IMR-90 (cell line): ENCODE measurements at regions not wholly inside any gene's neighbourhood (a gene's known extent, or its start where the extent isn't known, plus 50 kb on each side); places are given as distances from the start of the nearest gene placed in this dataset.

Source experiments
- ATAC-seq: fragments of 200-7000 bp; cut with Tn5 transposase; 2 replicates; pipeline ENCODE4 v1.9.1; 2020; ENCODE audit warnings: low read depth, mild to moderate bottlenecking, moderate library complexity
- BruUV-seq: library from RNA; stranded (reverse); fragments of 400-500 nt; replicated peaks from 2 replicates; lab custom pipeline; 2021; lab: Mats Ljungman, UMichigan
- CTCF ChIA-PET: fragments of 300-600 bp; formaldehyde crosslinking; extraction: SDS; loops from one replicate; lab custom pipeline; 2021; ENCODE audit warnings: antibody characterized with exemption; lab: Yijun Ruan, JAX
- POLR2A ChIA-PET: fragments of 300-600 bp; sonication (Branson Sonifier 250); formaldehyde crosslinking; loops from one replicate; lab custom pipeline; 2022; ENCODE audit warnings: antibody characterized with exemption; ENCODE audit not compliant: unreplicated experiment; lab: Charles Lee
- DNase-seq: peaks from one replicate; pipeline ENCODE4 v3.0.0; 2013
- H2AFZ ChIP-seq: replicated peaks from 2 replicates; pipeline ENCODE3; 2013; ENCODE audit warnings: low read length, mild to moderate bottlenecking; ENCODE audit not compliant: poor library complexity
- H2AK5ac ChIP-seq: 2 replicates; pipeline ENCODE4 v1.6.1; 2013; ENCODE audit warnings: low read depth, low read length, inconsistent platforms
- H2AK9ac ChIP-seq: replicated peaks from 2 replicates; pipeline ENCODE3; 2013; ENCODE audit warnings: mild to moderate bottlenecking, low read depth, low read length, moderate library complexity; ENCODE audit not compliant: poor library complexity
- H2BK120ac ChIP-seq: 2 replicates; pipeline ENCODE4 v1.6.1; 2013; ENCODE audit warnings: low read depth, low read length, inconsistent platforms
- H2BK15ac ChIP-seq: 3 replicates; pipeline ENCODE4 v1.6.1; 2013; ENCODE audit warnings: low read depth, low read length, inconsistent platforms
- H2BK20ac ChIP-seq: 2 replicates; pipeline ENCODE4 v1.6.1; 2013; ENCODE audit warnings: low read depth, mild to moderate bottlenecking, inconsistent platforms, low read length, moderate library complexity
- H2BK5ac ChIP-seq: 2 replicates; pipeline ENCODE4 v1.6.1; 2013; ENCODE audit warnings: mild to moderate bottlenecking, low read depth, low read length, inconsistent platforms; ENCODE audit not compliant: poor library complexity, severe bottlenecking
- H3K14ac ChIP-seq: replicated peaks from 2 replicates; pipeline ENCODE4 v1.6.1; 2013; ENCODE audit warnings: low read depth, low read length, inconsistent platforms
- H3K18ac ChIP-seq: 2 replicates; pipeline ENCODE4 v1.6.1; 2013; ENCODE audit warnings: low read depth, low read length, control low read depth
- H3K23ac ChIP-seq: 2 replicates; pipeline ENCODE4 v1.6.1; 2013; ENCODE audit warnings: low read depth, low read length, inconsistent platforms
- H3K27ac ChIP-seq: 2 replicates; pipeline ENCODE4 v1.5.1; 2013; ENCODE audit warnings: mild to moderate bottlenecking, control low read depth, low read length; ENCODE audit not compliant: insufficient read depth
- H3K27me3 ChIP-seq: 2 replicates; pipeline ENCODE4 v1.6.1; 2013; ENCODE audit warnings: low read length; ENCODE audit not compliant: control insufficient read depth, insufficient read depth
- H3K36me3 ChIP-seq: 2 replicates; pipeline ENCODE4 v1.6.1; 2013; ENCODE audit warnings: low read length, mixed read lengths; ENCODE audit not compliant: control insufficient read depth, insufficient read depth
- H3K4ac ChIP-seq: 2 replicates; pipeline ENCODE4 v1.6.1; 2013; ENCODE audit warnings: low read depth, low read length, inconsistent platforms
- H3K4me1 ChIP-seq: 2 replicates; pipeline ENCODE4 v1.6.1; 2013; ENCODE audit warnings: low read length, mixed read lengths; ENCODE audit not compliant: control insufficient read depth, insufficient read depth
- H3K4me2 ChIP-seq: 2 replicates; pipeline ENCODE4 v1.6.1; 2013; ENCODE audit warnings: low read depth, mild to moderate bottlenecking, control low read depth, low read length, moderate library complexity
- H3K4me3 ChIP-seq: 2 replicates; pipeline ENCODE4 v1.5.1; 2013; ENCODE audit warnings: low read depth, mild to moderate bottlenecking, control low read depth, low read length, moderate library complexity; ENCODE audit not compliant: insufficient read depth
- H3K56ac ChIP-seq: 2 replicates; pipeline ENCODE4 v1.6.1; 2013; ENCODE audit warnings: low read length, inconsistent platforms; ENCODE audit not compliant: insufficient read depth; ENCODE audit errors: extremely low read depth
- H3K79me1 ChIP-seq, 2 experiments: 2 replicates each; pipeline ENCODE4 v1.6.1; 2013; ENCODE audit warnings: low read length in 2 of 2, inconsistent platforms in 1 of 2, low read depth in 1 of 2
- H3K9ac ChIP-seq: 2 replicates; pipeline ENCODE4 v1.6.1; 2013; ENCODE audit warnings: low read depth, low read length, control low read depth
- H3K9me1 ChIP-seq: 2 replicates; pipeline ENCODE4 v1.6.1; 2013; ENCODE audit warnings: low read length, inconsistent platforms; ENCODE audit not compliant: insufficient read depth
- H3K9me3 ChIP-seq: 2 replicates; pipeline ENCODE4 v1.6.1; 2013; ENCODE audit warnings: low read length; ENCODE audit not compliant: control insufficient read depth, insufficient read depth
- H4K20me1 ChIP-seq: 2 replicates; pipeline ENCODE4 v1.6.1; 2013; ENCODE audit warnings: low read length, inconsistent platforms; ENCODE audit not compliant: insufficient read depth
- H4K5ac ChIP-seq: 2 replicates; pipeline ENCODE4 v1.6.1; 2013; ENCODE audit warnings: mild to moderate bottlenecking, low read depth, low read length, control low read depth
- H4K8ac ChIP-seq, 2 experiments: 2 replicates each; pipeline ENCODE4 v1.6.1; 2013; ENCODE audit warnings: low read depth in 2 of 2, low read length in 2 of 2, control low read depth in 1 of 2, inconsistent platforms in 1 of 2
- H4K91ac ChIP-seq: 2 replicates; pipeline ENCODE4 v1.6.1; 2013; ENCODE audit warnings: low read depth, low read length, inconsistent platforms; ENCODE audit not compliant: insufficient read depth
- BHLHE40 ChIP-seq: fragments of 150-350 bp; IDR thresholded peaks from 2 replicates; pipeline ENCODE4 v1.6.1; 2016; ENCODE audit warnings: mild to moderate bottlenecking, low read depth, low read length
- CEBPB ChIP-seq: IDR thresholded peaks from 2 replicates; pipeline ENCODE4 v1.6.1; 2012; ENCODE audit warnings: low read depth, low read length, improper control_type of control experiment
- CHD1 ChIP-seq: IDR thresholded peaks from 2 replicates; pipeline ENCODE4 v1.6.1; 2012; ENCODE audit warnings: low read depth, low read length, improper control_type of control experiment
- CTCF ChIP-seq: conservative IDR thresholded peaks from 2 replicates; pipeline ENCODE4 v1.5.1; 2012; ENCODE audit warnings: mild to moderate bottlenecking, low read depth, low read length, improper control_type of control experiment
- ELK1 ChIP-seq: fragments of 150-350 bp; IDR thresholded peaks from 2 replicates; pipeline ENCODE4 v1.6.1; 2016; ENCODE audit warnings: low read depth, mild to moderate bottlenecking, low read length, moderate library complexity, borderline replicate concordance
- FOS ChIP-seq: fragments of 150-350 bp; IDR thresholded peaks from 2 replicates; pipeline ENCODE4 v1.6.1; 2016; ENCODE audit warnings: low read depth, low read length
- MAFK ChIP-seq: IDR thresholded peaks from 2 replicates; pipeline ENCODE4 v1.6.1; 2012; ENCODE audit warnings: low read depth, low read length, improper control_type of control experiment
- MXI1 ChIP-seq: IDR thresholded peaks from 2 replicates; pipeline ENCODE4 v1.6.1; 2012; ENCODE audit warnings: low read depth, mild to moderate bottlenecking, low read length, moderate library complexity, borderline replicate concordance
- NFE2L2 ChIP-seq: fragments of 150-350 bp; IDR thresholded peaks from 2 replicates; pipeline ENCODE4 v1.6.1; 2016; ENCODE audit warnings: low read depth, mild to moderate bottlenecking, low read length
- POLR2A ChIP-seq: IDR thresholded peaks from 2 replicates; pipeline ENCODE4 v1.6.1; 2012; ENCODE audit warnings: mild to moderate bottlenecking, low read depth, low read length
- RAD21 ChIP-seq: IDR thresholded peaks from 2 replicates; pipeline ENCODE4 v1.6.1; 2012; ENCODE audit warnings: low read length, improper control_type of control experiment
- RCOR1 ChIP-seq: IDR thresholded peaks from 2 replicates; pipeline ENCODE4 v1.6.1; 2012; ENCODE audit warnings: mild to moderate bottlenecking, low read length, improper control_type of control experiment; ENCODE audit not compliant: insufficient replicate concordance
- RFX5 ChIP-seq: IDR thresholded peaks from 2 replicates; pipeline ENCODE4 v1.8.0; 2012; ENCODE audit warnings: low read depth, mild to moderate bottlenecking, low read length, moderate library complexity
- SMC3 ChIP-seq: fragments of 150-350 bp; IDR thresholded peaks from 2 replicates; pipeline ENCODE4 v1.6.1; 2016; ENCODE audit warnings: low read depth, mild to moderate bottlenecking, antibody characterized with exemption, low read length, moderate library complexity
- USF2 ChIP-seq: fragments of 150-350 bp; IDR thresholded peaks from 2 replicates; pipeline ENCODE4 v1.6.1; 2017; ENCODE audit warnings: mild to moderate bottlenecking, antibody characterized with exemption, low read length, low read depth
- WGBS, 2 experiments: methylation state at CpG; one replicate each; pipeline versions ENCODE4 v1.1.5 to v1.1.7; 2013; ENCODE audit warnings: missing lambda C conversion rate in 2 of 2; ENCODE audit not compliant: insufficient read length in 1 of 2; ENCODE audit errors: extremely low coverage in 2 of 2; 5-methylcytosine and 5-hydroxymethylcytosine counted together
- dilution Hi-C: fragments of 300-500 bp; cut with HindIII; formaldehyde crosslinking; loops from one replicate; pipeline ENCODE4 v1.14.3; 2018; ENCODE audit warnings: low sequenced_read_pairs; ENCODE audit not compliant: unreplicated experiment
- in situ Hi-C: fragments of 300-500 bp; cut with MboI; formaldehyde crosslinking; loops from 3 replicates; pipeline ENCODE4 v1.14.3; 2019; ENCODE audit warnings: low sequenced_read_pairs, inconsistent platforms, mixed read lengths
- intact Hi-C: fragments of 100-400 bp; cut with micrococcal nuclease; formaldehyde crosslinking; loops from 2 replicates; pipeline ENCODE4 v1.10.0; 2022

- Histone ChIP-seq H4K8ac (no peak overlapping the region), H4K20me1 (no peaks in the 10 kb centered on the region), H2AK5ac (no peak overlapping the region), H3K27me3 (no peaks in the 10 kb centered on the region), H4K5ac (no peak overlapping the region), H3K9ac (no peak overlapping the region), H3K36me3 (no peaks in the 10 kb centered on the region), H3K18ac (no peak overlapping the region), H3K9me1 (no peaks in the 10 kb centered on the region), H2AFZ (no peak overlapping the region), H2AK9ac (no peak overlapping the region), H2BK120ac (no peak overlapping the region), H2BK15ac (no peak overlapping the region), H3K4me2 (no peak overlapping the region), H3K4me3 (no peak overlapping the region), H4K91ac (no peak overlapping the region), H3K27ac (no peak overlapping the region), H3K14ac (no peak overlapping the region), H3K79me1 (no peaks in the 10 kb centered on the region), H3K9me3 (no peaks in the 10 kb centered on the region), H3K23ac (no peak overlapping the region), H3K4ac (no peak overlapping the region), H2BK20ac (no peak overlapping the region), H3K4me1 (no peaks in the 10 kb centered on the region), H3K56ac (no peak overlapping the region), H2BK5ac (no peak overlapping the region)
- CTCF ChIA-PET = no interaction called here
- ATAC-seq (no peak), DNase-seq (no peak)
- dilution Hi-C loops (no loop called here), intact Hi-C loops (no loop called here), in situ Hi-C loops (no loop called here)
- BruUV-seq = no TSS peak
- TF ChIP-seq ELK1 = no peak
- no peak for TF ChIP-seq RFX5
- no peak for TF ChIP-seq SMC3
- TF ChIP-seq BHLHE40 = no peak
- no peak for TF ChIP-seq MAFK
- no peak for TF ChIP-seq NFE2L2
- no peak for TF ChIP-seq CTCF
- no peak for TF ChIP-seq RCOR1
- no peak for TF ChIP-seq MXI1
- no peak for TF ChIP-seq RAD21
- no peak for TF ChIP-seq USF2
- no peak for TF ChIP-seq POLR2A
- no peak for TF ChIP-seq CEBPB
- TF ChIP-seq CHD1 = no peak
- TF ChIP-seq FOS = no peak
- POLR2A ChIA-PET = no interaction called here
- no CpG with 5 or more reads among the region's 1 CpG for WGBS, 2 experiments
These were observed 236.7 kb downstream of the BARHL2 start for GRCh38 chr1:90480271-90480835.
